ENCODE measurements at regions not wholly inside any gene's neighbourhood (a gene's known extent, or its start where the extent isn't known, plus 50 kb on each side); places are given as distances from the start of the nearest gene placed in this dataset.

DNA sequence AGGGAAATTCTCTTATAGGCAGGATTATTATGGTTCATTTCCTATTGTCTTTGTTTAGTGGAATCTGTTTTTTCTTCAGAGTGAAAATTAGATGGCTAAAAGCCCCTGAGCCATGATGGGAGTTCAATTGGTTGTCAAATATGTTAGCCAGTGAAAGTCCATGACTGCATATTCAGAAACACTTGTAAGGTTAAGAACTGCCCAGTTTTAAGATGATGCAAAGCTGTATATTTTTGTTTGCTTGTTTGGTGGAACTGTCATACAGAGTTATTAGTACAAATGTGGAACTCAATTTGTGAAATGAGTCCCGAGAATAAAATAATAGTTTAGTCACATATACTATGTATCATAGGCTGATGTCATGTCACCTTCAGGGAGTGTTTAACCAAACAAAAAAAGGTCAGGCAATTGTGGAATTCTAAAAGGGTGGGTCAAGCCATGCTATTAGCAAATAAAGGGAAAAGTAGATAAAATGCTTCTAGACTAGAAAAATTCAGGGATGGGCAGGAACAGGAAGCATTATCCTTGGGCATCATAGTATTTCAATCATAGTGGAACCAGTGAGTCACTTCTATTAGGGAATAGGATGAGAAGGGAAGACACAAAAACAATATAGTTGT lies 248.3 kb upstream of the SLITRK1 start:
- TF ChIP-seq, protein P1, sequence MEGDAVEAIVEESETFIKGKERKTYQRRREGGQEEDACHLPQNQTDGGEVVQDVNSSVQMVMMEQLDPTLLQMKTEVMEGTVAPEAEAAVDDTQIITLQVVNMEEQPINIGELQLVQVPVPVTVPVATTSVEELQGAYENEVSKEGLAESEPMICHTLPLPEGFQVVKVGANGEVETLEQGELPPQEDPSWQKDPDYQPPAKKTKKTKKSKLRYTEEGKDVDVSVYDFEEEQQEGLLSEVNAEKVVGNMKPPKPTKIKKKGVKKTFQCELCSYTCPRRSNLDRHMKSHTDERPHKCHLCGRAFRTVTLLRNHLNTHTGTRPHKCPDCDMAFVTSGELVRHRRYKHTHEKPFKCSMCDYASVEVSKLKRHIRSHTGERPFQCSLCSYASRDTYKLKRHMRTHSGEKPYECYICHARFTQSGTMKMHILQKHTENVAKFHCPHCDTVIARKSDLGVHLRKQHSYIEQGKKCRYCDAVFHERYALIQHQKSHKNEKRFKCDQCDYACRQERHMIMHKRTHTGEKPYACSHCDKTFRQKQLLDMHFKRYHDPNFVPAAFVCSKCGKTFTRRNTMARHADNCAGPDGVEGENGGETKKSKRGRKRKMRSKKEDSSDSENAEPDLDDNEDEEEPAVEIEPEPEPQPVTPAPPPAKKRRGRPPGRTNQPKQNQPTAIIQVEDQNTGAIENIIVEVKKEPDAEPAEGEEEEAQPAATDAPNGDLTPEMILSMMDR (IDR thresholded peaks at IDR 0.05; ENCODE audit: poor library complexity) = no peak
- TF ChIP-seq EZH2 (IDR thresholded peaks at IDR 0.05; ENCODE audit: borderline replicate concordance) = no peak
- no peak for TF ChIP-seq EZH2phosphoT487 (IDR thresholded peaks at IDR 0.05; ENCODE audit: low read depth, severe bottlenecking, unreplicated experiment)
